Spleen (tissue), 7 donors: ENCODE measurements at regions not wholly inside any gene's neighbourhood (a gene's known extent, or its start where the extent isn't known, plus 50 kb on each side); places are given as distances from the start of the nearest gene placed in this dataset.

Source experiments
- CTCF ChIP-seq, 11 experiments: fragments of 200-600 bp in 7 of 11; fragments of 450-650 bp in 4 of 11; sonication (generic) in 4 of 11; IDR thresholded peaks in 8 of 11; conservative IDR thresholded peaks in 3 of 11; 1 replicate in 7 of 11; 2 replicates in 4 of 11; pipeline versions ENCODE4 v1.4.0 to v1.8.0; 2016 to 2021; ENCODE audit warnings: antibody characterized with exemption in 11 of 11, inconsistent platforms in 4 of 11, mild to moderate bottlenecking in 1 of 11
- POLR2A ChIP-seq, 3 donors: fragments of 450-650 bp; IDR thresholded peaks; one replicate each; pipeline ENCODE4 v1.5.1; 2017; ENCODE audit warnings: antibody characterized with exemption in 3 of 3, mild to moderate bottlenecking in 1 of 3
- POLR2AphosphoS5 ChIP-seq, 3 donors: sonication (generic); formaldehyde crosslinking; IDR thresholded peaks; one replicate each; pipeline ENCODE4 v1.5.1; 2017; ENCODE audit warnings: antibody characterized with exemption in 3 of 3
- donor health status: DM: no; HTN: no; CAD: no; lungs with moderate emphysema.
- donor health status: DM: no; HTN: no; CAD: no.
- donor health status: DM: no; HTN: no; CAD: no.

- TF ChIP-seq CTCF (IDR thresholded peaks at IDR 0.05 in 8 of 11, conservative IDR thresholded peaks at IDR 0.05 in 3 of 11) (no peak), POLR2AphosphoS5 (IDR thresholded peaks at IDR 0.05) (no peak), POLR2A (IDR thresholded peaks at IDR 0.05) (no peak)
Observed at GRCh38 chr2:39514825-39515224, 77.7 kb upstream of the MAP4K3 start.
